ENCODE measurements at regions not wholly inside any gene's neighbourhood (a gene's known extent, or its start where the extent isn't known, plus 50 kb on each side); places are given as distances from the start of the nearest gene placed in this dataset.

- Histone ChIP-seq H4K20me1 (ENCODE audit: low read depth) (no peaks in the 10 kb centered on the region), H3K4me1 (no peaks in the 10 kb centered on the region), H2AFZ (replicated peaks) (no peak overlapping the region), H3K27me3 (no peaks in the 10 kb centered on the region), H3K9me3 (ENCODE audit: low read depth) (no peaks in the 10 kb centered on the region), H3K79me2 (ENCODE audit: low read depth) (no peaks in the 10 kb centered on the region), H3K4me2 (no peak overlapping the region), H3K4me3 (no peak overlapping the region), H3K36me3 (no peaks in the 10 kb centered on the region), H3K9ac (no peak overlapping the region), H3F3A (ENCODE audit: low read depth) (no peaks in the 10 kb centered on the region), H3K27ac (no peak overlapping the region)
- DNase-seq (ENCODE audit: low spot score) = no peak
- Mint-ChIP-seq H3K27ac (no peak overlapping the region), H3K4me1 (no peaks in the 10 kb centered on the region), H3K9me3 (peaks cover 6% of the 10 kb centered on the region), H3K4me3 (no peak overlapping the region), H3K27me3 (ENCODE audit: insufficient read depth, low read depth) (peaks cover 6% of the 10 kb centered on the region), H3K36me3 (no peaks in the 10 kb centered on the region)
- no peak for TF ChIP-seq CTCF (IDR thresholded peaks at IDR 0.05)
- no peak for TF ChIP-seq EZH2phosphoT487 (IDR thresholded peaks at IDR 0.05)
- no peak for TF ChIP-seq EZH2 (IDR thresholded peaks at IDR 0.05)
These were observed 642.0 kb downstream of the GALC start for GRCh38 chr14:87351007-87351406.

- peaks cover 2% of the 10 kb centered on the region for H3K9me3 Mint-ChIP-seq
- no peaks in the 10 kb centered on the region for H3K79me2 ChIP-seq (ENCODE audit: low read depth)
- no peak overlapping the region for H3K4me3 Mint-ChIP-seq
- H4K20me1 ChIP-seq (ENCODE audit: low read depth) = no peaks in the 10 kb centered on the region
- H3K27me3 ChIP-seq = no peaks in the 10 kb centered on the region
- H3K27ac ChIP-seq = no peak overlapping the region
- no peaks in the 10 kb centered on the region for H3K36me3 ChIP-seq
- no peak overlapping the region for H3K27ac Mint-ChIP-seq
- H2AFZ ChIP-seq (replicated peaks) = no peak overlapping the region
- no peak overlapping the region for H3K9ac ChIP-seq
- no peaks in the 10 kb centered on the region for H3K36me3 Mint-ChIP-seq
- no peaks in the 10 kb centered on the region for H3F3A ChIP-seq (ENCODE audit: low read depth)
- H3K4me1 Mint-ChIP-seq = no peaks in the 10 kb centered on the region
- H3K4me3 ChIP-seq = no peak overlapping the region
- no peaks in the 10 kb centered on the region for H3K9me3 ChIP-seq (ENCODE audit: low read depth)
- H3K4me1 ChIP-seq = no peaks in the 10 kb centered on the region
- TF ChIP-seq EZH2phosphoT487 (IDR thresholded peaks at IDR 0.05) (no peak), CTCF (IDR thresholded peaks at IDR 0.05) (no peak), EZH2 (IDR thresholded peaks at IDR 0.05) (no peak)
- peaks cover 6% of the 10 kb centered on the region for H3K27me3 Mint-ChIP-seq (ENCODE audit: insufficient read depth, low read depth)
- no peak for DNase-seq (ENCODE audit: low spot score)
- H3K4me2 ChIP-seq = no peak overlapping the region
These were observed 643.1 kb downstream of the GALC start for GRCh38 chr14:87349921-87350320.

DNA sequence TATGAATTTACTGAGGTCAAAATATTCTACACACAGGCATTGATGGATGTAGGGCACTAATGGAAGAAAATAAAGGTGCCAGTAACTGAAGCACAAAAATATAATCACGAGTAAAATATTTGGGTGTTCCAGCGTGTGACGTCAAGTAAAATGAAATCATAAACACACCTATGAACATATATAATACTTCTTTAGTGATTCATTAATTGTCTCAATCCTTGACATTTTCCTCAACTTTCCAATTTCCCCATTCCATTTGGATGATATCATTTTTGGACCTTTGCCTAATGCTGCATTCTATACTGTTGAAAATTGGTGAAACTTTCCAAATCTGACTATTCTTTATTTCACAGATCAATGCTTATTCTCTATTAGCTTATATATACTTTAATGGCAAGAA is 649.3 kb downstream of the GALC start:
- no peak overlapping the region for H3K4me2 ChIP-seq
- no peaks in the 10 kb centered on the region for H4K20me1 ChIP-seq (ENCODE audit: low read depth)
- no peaks in the 10 kb centered on the region for H3K9me3 ChIP-seq (ENCODE audit: low read depth)
- Mint-ChIP-seq H3K9me3 (no peaks in the 10 kb centered on the region), H3K4me3 (no peak overlapping the region), H3K27ac (no peak overlapping the region), H3K27me3 (ENCODE audit: insufficient read depth, low read depth) (no peaks in the 10 kb centered on the region), H3K36me3 (no peaks in the 10 kb centered on the region), H3K4me1 (no peaks in the 10 kb centered on the region)
- no peak overlapping the region for H2AFZ ChIP-seq (replicated peaks)
- no peak overlapping the region for H3K9ac ChIP-seq
- no peak overlapping the region for H3K4me3 ChIP-seq
- H3F3A ChIP-seq (ENCODE audit: low read depth) = no peaks in the 10 kb centered on the region
- H3K27me3 ChIP-seq = no peaks in the 10 kb centered on the region
- DNase-seq (ENCODE audit: low spot score) = no peak
- no peaks in the 10 kb centered on the region for H3K4me1 ChIP-seq
- H3K36me3 ChIP-seq = no peaks in the 10 kb centered on the region
- TF ChIP-seq EZH2phosphoT487 (IDR thresholded peaks at IDR 0.05) = no peak
- TF ChIP-seq EZH2 (IDR thresholded peaks at IDR 0.05) = no peak
- no peak for TF ChIP-seq CTCF (IDR thresholded peaks at IDR 0.05)
- H3K79me2 ChIP-seq (ENCODE audit: low read depth) = no peaks in the 10 kb centered on the region
- H3K27ac ChIP-seq = no peak overlapping the region

Data from neural progenitor cell (in vitro differentiated cells).